B cell (primary cell): ENCODE measurements at regions not wholly inside any gene's neighbourhood (a gene's known extent, or its start where the extent isn't known, plus 50 kb on each side); places are given as distances from the start of the nearest gene placed in this dataset.

Source experiments
- ATAC-seq: fragments of 200-7000 bp; cut with Tn5 transposase; one replicate; pipeline ENCODE4 v1.10.0; 2021; ENCODE audit warnings: low read depth, mild to moderate bottlenecking, moderate number of reproducible peaks, moderate library complexity
- CTCF ChIA-PET: fragments of 350-600 bp; sonication (Branson Sonifier 250); formaldehyde crosslinking; loops from one replicate; lab custom pipeline; 2021; ENCODE audit warnings: antibody characterized with exemption, inconsistent platforms; lab: Charles Lee
- POLR2A ChIA-PET: fragments of 350-600 bp; sonication (Branson Sonifier 250); formaldehyde crosslinking; loops from one replicate; lab custom pipeline; 2021; ENCODE audit warnings: antibody characterized with exemption; lab: Charles Lee
- DNase-seq: peaks from one replicate; pipeline ENCODE4 v3.0.0; 2013
- H2AFZ ChIP-seq: 2 replicates; pipeline ENCODE4 v1.6.1; 2012; ENCODE audit warnings: mild to moderate bottlenecking, low read depth, low read length; ENCODE audit not compliant: insufficient read depth, poor library complexity, severe bottlenecking
- H3K27ac ChIP-seq, 2 donors: 1 replicate in 1 of 2; 2 replicates in 1 of 2; pipeline ENCODE4 v1.5.1; 2012 to 2013; ENCODE audit warnings: low read length in 2 of 2, mild to moderate bottlenecking in 2 of 2, moderate library complexity in 1 of 2
- H3K27me3 ChIP-seq, 4 experiments: fragments of 200-600 bp in 1 of 4; sonication (generic) in 1 of 4; replicated peaks in 1 of 4; 1 replicate in 2 of 4; 2 replicates in 2 of 4; pipeline versions ENCODE4 v1.6.1 to v1.7.0; 2013 to 2016; ENCODE audit warnings: low read length in 3 of 4, mild to moderate bottlenecking in 2 of 4, mixed read lengths in 1 of 4, moderate library complexity in 1 of 4; ENCODE audit not compliant: insufficient read depth in 4 of 4, control insufficient read depth in 3 of 4; ENCODE audit errors: control extremely low read depth in 1 of 4
- H3K36me3 ChIP-seq, 2 experiments: replicated peaks in 1 of 2; 1 replicate in 1 of 2; 2 replicates in 1 of 2; pipeline versions ENCODE4 v1.6.1 to v1.7.1; 2013; ENCODE audit warnings: low read length in 1 of 2; ENCODE audit not compliant: insufficient read depth in 2 of 2, control insufficient read depth in 1 of 2; ENCODE audit errors: control extremely low read depth in 1 of 2, extremely low read depth in 1 of 2
- H3K4me1 ChIP-seq, 2 donors: fragments of 200-600 bp in 1 of 2; sonication (generic) in 1 of 2; 1 replicate in 1 of 2; 2 replicates in 1 of 2; pipeline versions ENCODE4 v1.5.1 to v1.6.1; 2013 to 2017; ENCODE audit warnings: low read length in 2 of 2; ENCODE audit not compliant: control insufficient read depth in 2 of 2, insufficient read depth in 2 of 2
- H3K4me2 ChIP-seq: replicated peaks from 2 replicates; pipeline ENCODE3; 2012; ENCODE audit warnings: mild to moderate bottlenecking, low read depth, low read length; ENCODE audit not compliant: poor library complexity, severe bottlenecking
- H3K4me3 ChIP-seq, 5 experiments: fragments of 200-600 bp in 1 of 5; sonication (generic) in 1 of 5; 1 replicate in 3 of 5; 2 replicates in 2 of 5; pipeline versions ENCODE4 v1.5.1 to v1.7.0; 2011 to 2016; ENCODE audit warnings: low read length in 4 of 5, mild to moderate bottlenecking in 4 of 5, low read depth in 2 of 5, control low read depth in 1 of 5, moderate library complexity in 1 of 5; ENCODE audit not compliant: insufficient read depth in 1 of 5; ENCODE audit errors: control extremely low read depth in 1 of 5, extremely low read depth in 1 of 5
- H3K79me2 ChIP-seq: fragments of 200-600 bp; sonication (generic); one replicate; pipeline ENCODE4 v1.6.0; 2016; ENCODE audit warnings: low read length; ENCODE audit not compliant: control insufficient read depth, insufficient read depth
- H3K9ac ChIP-seq: fragments of 200-600 bp; sonication (generic); 2 replicates; pipeline ENCODE4 v1.6.1; 2017; ENCODE audit warnings: mild to moderate bottlenecking, low read length, moderate library complexity
- H3K9me3 ChIP-seq, 3 donors: one replicate each; pipeline versions ENCODE4 v1.6.1 to v1.7.1; 2013; ENCODE audit warnings: low read length in 2 of 3; ENCODE audit not compliant: control insufficient read depth in 2 of 3, insufficient read depth in 1 of 3; ENCODE audit errors: control extremely low read depth in 1 of 3
- H4K20me1 ChIP-seq: 2 replicates; pipeline ENCODE4 v1.6.0; 2012; ENCODE audit warnings: mild to moderate bottlenecking, low read length; ENCODE audit not compliant: insufficient read depth, control insufficient read depth, poor library complexity, severe bottlenecking
- H3K27ac Mint-ChIP-seq: one replicate; pipeline ENCODE4 v1.8.0; 2021; ENCODE audit warnings: mixed read lengths
- H3K27me3 Mint-ChIP-seq: one replicate; pipeline ENCODE4 v1.8.0; 2021; ENCODE audit warnings: mixed read lengths
- H3K4me1 Mint-ChIP-seq: one replicate; pipeline ENCODE4 v1.8.0; 2021; ENCODE audit warnings: mixed read lengths
- H3K4me3 Mint-ChIP-seq: one replicate; pipeline ENCODE4 v1.8.0; 2021; ENCODE audit warnings: mixed read lengths
- H3K9me3 Mint-ChIP-seq: one replicate; pipeline ENCODE4 v1.8.0; 2022; ENCODE audit warnings: mixed read lengths; ENCODE audit not compliant: insufficient read depth
- CTCF ChIP-seq: fragments of 200-600 bp; IDR thresholded peaks from one replicate; pipeline ENCODE4 v1.8.0; 2022; ENCODE audit warnings: antibody characterized with exemption, mild to moderate bottlenecking
- EZH2 ChIP-seq: IDR thresholded peaks from 2 replicates; pipeline ENCODE4 v1.6.1; 2012; ENCODE audit warnings: borderline replicate concordance, low read depth, mild to moderate bottlenecking, moderate library complexity, low read length; ENCODE audit not compliant: insufficient read depth, poor library complexity, severe bottlenecking
- WGBS: methylation state at CpG from one replicate; pipeline ENCODE4 v1.1.5; 2013; ENCODE audit warnings: missing lambda C conversion rate; ENCODE audit not compliant: insufficient coverage; 5-methylcytosine and 5-hydroxymethylcytosine counted together
- intact Hi-C: fragments of 100-400 bp; cut with micrococcal nuclease; formaldehyde crosslinking; loops from one replicate; pipeline ENCODE4 v1.10.0; 2022

- ChIA-PET CTCF (no interaction called here), POLR2A (no interaction called here)
- Mint-ChIP-seq H3K9me3 (peaks cover 4% of the 10 kb centered on the region), H3K27me3 (no peaks in the 10 kb centered on the region), H3K4me3 (no peak overlapping the region), H3K27ac (no peak overlapping the region), H3K4me1 (no peaks in the 10 kb centered on the region)
- ATAC-seq (no peak), DNase-seq (no peak)
- no peak overlapping the region for H3K4me3 ChIP-seq
- H3K9me3 ChIP-seq: peaks cover 0 to 7% (median 0%) of the 10 kb centered on the region in 3 donors
- H4K20me1 ChIP-seq: no peaks in the 10 kb centered on the region
- no CpG with 5 or more reads among the region's 3 CpGs for WGBS
- H3K4me2 ChIP-seq: no peak overlapping the region
- H3K27ac ChIP-seq: no peak overlapping the region
- no peaks in the 10 kb centered on the region for H3K79me2 ChIP-seq
- H3K36me3 ChIP-seq: no peaks in the 10 kb centered on the region
- no peak overlapping the region for H2AFZ ChIP-seq
- H3K9ac ChIP-seq: no peak overlapping the region
- no peaks in the 10 kb centered on the region for H3K27me3 ChIP-seq
- intact Hi-C loops: no loop called here
- H3K4me1 ChIP-seq: no peaks in the 10 kb centered on the region
- TF ChIP-seq EZH2: no peak
- no peak for TF ChIP-seq CTCF
Measured at GRCh38 chr16:54493594-54493993, 207.0 kb upstream of the IRX3 start.

GRCh38 chr16:54493061-54493460, 206.5 kb upstream of the IRX3 start:
- CTCF ChIA-PET: no interaction called here
- H3K4me3 ChIP-seq: no peak overlapping the region
- H2AFZ ChIP-seq: no peak overlapping the region
- POLR2A ChIA-PET: no interaction called here
- TF ChIP-seq CTCF (no peak), EZH2 (no peak)
- ATAC-seq (no peak), DNase-seq (no peak)
- H3K4me1 ChIP-seq: no peaks in the 10 kb centered on the region
- Mint-ChIP-seq H3K9me3 (peaks cover under 1% of the 10 kb centered on the region), H3K4me1 (no peaks in the 10 kb centered on the region), H3K27me3 (no peaks in the 10 kb centered on the region), H3K27ac (no peak overlapping the region), H3K4me3 (no peak overlapping the region)
- no peaks in the 10 kb centered on the region for H3K27me3 ChIP-seq
- no CpG with 5 or more reads among the region's 2 CpGs for WGBS
- intact Hi-C loops: no loop called here
- H3K36me3 ChIP-seq: no peaks in the 10 kb centered on the region
- H3K9me3 ChIP-seq: peaks cover 0 to 4% (median 0%) of the 10 kb centered on the region in 3 donors
- H3K4me2 ChIP-seq: no peak overlapping the region
- no peak overlapping the region for H3K27ac ChIP-seq
- H4K20me1 ChIP-seq: no peaks in the 10 kb centered on the region
- H3K9ac ChIP-seq: no peak overlapping the region
- H3K79me2 ChIP-seq: no peaks in the 10 kb centered on the region
